GM18861 (cell line): ENCODE measurements at regions not wholly inside any gene's neighbourhood (a gene's known extent, or its start where the extent isn't known, plus 50 kb on each side); places are given as distances from the start of the nearest gene placed in this dataset.

ENCODE experiments used
- ATAC-seq: cut with Tn5 transposase; IDR thresholded peaks from one replicate; pipeline ENCODE4 v1.9.1; 2021; ENCODE audit not compliant: unreplicated experiment

- ATAC-seq = no peak
Measured at GRCh38 chr2:59711121-59711520, 842.3 kb downstream of the BCL11A start.

GRCh38 chr2:59706729-59707128 is 846.7 kb downstream of the BCL11A start:
- no peak for ATAC-seq

GRCh38 chr2:59703796-59704195 is 849.7 kb downstream of the BCL11A start:
- ATAC-seq = no peak

GRCh38 chr2:59702026-59702425 is 851.4 kb downstream of the BCL11A start:
- no peak for ATAC-seq

GRCh38 chr2:59701271-59701994 is 852.0 kb downstream of the BCL11A start:
- no peak for ATAC-seq

- no peak for ATAC-seq
Measured at GRCh38 chr2:59694176-59694575, 859.3 kb downstream of the BCL11A start.

- ATAC-seq = no peak
Measured at GRCh38 chr2:59693231-59693959, 860.1 kb downstream of the BCL11A start.

- no peak for ATAC-seq
Measured at GRCh38 chr2:59691518-59692190, 861.8 kb downstream of the BCL11A start.

GRCh38 chr2:59690849-59691248 is 862.6 kb downstream of the BCL11A start:
- ATAC-seq = no peak

- no peak for ATAC-seq
Measured at GRCh38 chr2:59684771-59685166, 868.7 kb downstream of the BCL11A start.

- ATAC-seq = no peak
Measured at GRCh38 chr2:59684116-59684770, 869.2 kb downstream of the BCL11A start.

GRCh38 chr2:59680863-59681262 is 872.6 kb downstream of the BCL11A start:
- ATAC-seq = no peak

- no peak for ATAC-seq
Measured at GRCh38 chr2:59677158-59677557, 876.3 kb downstream of the BCL11A start.

- no peak for ATAC-seq
Measured at GRCh38 chr2:59674100-59674499, 879.4 kb downstream of the BCL11A start.

GRCh38 chr2:59665021-59665420 is 888.4 kb downstream of the BCL11A start:
- no peak for ATAC-seq

GRCh38 chr2:59662127-59662861 is 891.2 kb downstream of the BCL11A start:
- no peak for ATAC-seq

- no peak for ATAC-seq
Measured at GRCh38 chr2:59660262-59660661, 893.2 kb downstream of the BCL11A start.

- ATAC-seq = no peak
Measured at GRCh38 chr2:59658906-59659635, 894.4 kb downstream of the BCL11A start.

GRCh38 chr2:59655809-59656208 is 897.6 kb downstream of the BCL11A start:
- no peak for ATAC-seq

GRCh38 chr2:59654710-59655109 is 898.7 kb downstream of the BCL11A start:
- no peak for ATAC-seq
